T-cell (primary cell): ENCODE measurements at regions not wholly inside any gene's neighbourhood (a gene's known extent, or its start where the extent isn't known, plus 50 kb on each side); places are given as distances from the start of the nearest gene placed in this dataset.

Experiments
- ATAC-seq, 4 experiments: fragments of 200-7000 bp in 3 of 4; fragments of 150-1000 bp in 1 of 4; cut with Tn5 transposase; replicated peaks in 1 of 4; 1 replicate in 3 of 4; 2 replicates in 1 of 4; pipeline ENCODE4 v1.10.0; 2021; ENCODE audit warnings: moderate library complexity in 3 of 4, mild to moderate bottlenecking in 2 of 4, moderate number of reproducible peaks in 1 of 4
- CTCF ChIA-PET, 2 donors: fragments of 300-600 bp; sonication (Branson Sonifier 250); formaldehyde crosslinking; loops; one replicate each; lab custom pipeline; 2022; ENCODE audit warnings: antibody characterized with exemption in 2 of 2; lab: Charles Lee
- POLR2A ChIA-PET, 2 donors: fragments of 300-600 bp; sonication (Branson Sonifier 250); formaldehyde crosslinking; loops; one replicate each; lab custom pipeline; 2022; ENCODE audit warnings: antibody characterized with exemption in 2 of 2; lab: Charles Lee
- DNase-seq, 35 experiments: peaks; one replicate each; pipeline versions ENCODE4 v3.0.0 to v3.0.0-alpha.2; 2013 to 2023
- H3K27ac ChIP-seq: one replicate; pipeline ENCODE4 v1.5.1; 2013; ENCODE audit warnings: low read length
- H3K27me3 ChIP-seq, 2 experiments: replicated peaks in 1 of 2; 1 replicate in 1 of 2; 2 replicates in 1 of 2; pipeline versions ENCODE4 v1.6.1 to v1.7.0; 2013; ENCODE audit warnings: low read length in 1 of 2, mixed read lengths in 1 of 2; ENCODE audit not compliant: control insufficient read depth in 2 of 2, insufficient read depth in 2 of 2; ENCODE audit errors: extremely low read depth in 1 of 2
- H3K36me3 ChIP-seq, 2 donors: 1 replicate in 1 of 2; 2 replicates in 1 of 2; pipeline versions ENCODE4 v1.6.1 to v1.7.0; 2013; ENCODE audit warnings: low read length in 1 of 2; ENCODE audit not compliant: control insufficient read depth in 2 of 2, insufficient read depth in 1 of 2; ENCODE audit errors: extremely low read depth in 1 of 2
- H3K4me1 ChIP-seq, 2 experiments: 1 replicate in 1 of 2; 2 replicates in 1 of 2; pipeline versions ENCODE4 v1.6.1 to v1.7.0; 2013; ENCODE audit warnings: low read length in 2 of 2, mixed read lengths in 1 of 2; ENCODE audit not compliant: insufficient read depth in 2 of 2, control insufficient read depth in 1 of 2; ENCODE audit errors: extremely low read depth in 1 of 2
- H3K4me3 ChIP-seq, 2 donors: 1 replicate in 1 of 2; 2 replicates in 1 of 2; pipeline versions ENCODE4 v1.5.1 to v1.7.0; 2013; ENCODE audit warnings: mild to moderate bottlenecking in 2 of 2, low read length in 1 of 2, moderate library complexity in 1 of 2; ENCODE audit not compliant: control insufficient read depth in 1 of 2; ENCODE audit errors: extremely low read depth in 1 of 2
- H3K9me3 ChIP-seq: 2 replicates; pipeline ENCODE4 v1.7.0; 2013
- H3K27ac Mint-ChIP-seq, 2 donors: one replicate each; pipeline ENCODE4 v1.8.0; 2020 to 2021; ENCODE audit warnings: mild to moderate bottlenecking in 2 of 2, mixed read lengths in 2 of 2
- H3K27me3 Mint-ChIP-seq, 2 donors: one replicate each; pipeline ENCODE4 v1.8.0; 2021 to 2022; ENCODE audit warnings: mixed read lengths in 2 of 2
- H3K36me3 Mint-ChIP-seq: one replicate; pipeline ENCODE4 v1.8.0; 2021; ENCODE audit warnings: mixed read lengths
- H3K4me1 Mint-ChIP-seq, 3 donors: one replicate each; pipeline ENCODE4 v1.8.0; 2020 to 2022; ENCODE audit warnings: mixed read lengths in 3 of 3, mild to moderate bottlenecking in 1 of 3
- H3K4me3 Mint-ChIP-seq, 3 donors: one replicate each; pipeline ENCODE4 v1.8.0; 2020 to 2022; ENCODE audit warnings: mild to moderate bottlenecking in 3 of 3, mixed read lengths in 3 of 3, moderate library complexity in 3 of 3
- H3K9me3 Mint-ChIP-seq, 3 donors: one replicate each; pipeline ENCODE4 v1.8.0; 2020 to 2022; ENCODE audit warnings: mixed read lengths in 3 of 3
- WGBS: methylation state at CpG from one replicate; pipeline ENCODE4 v1.1.5; 2013; ENCODE audit warnings: missing lambda C conversion rate; ENCODE audit not compliant: insufficient coverage; 5-methylcytosine and 5-hydroxymethylcytosine counted together

GRCh38 chr16:55209626-55210025 is 114.4 kb upstream of the IRX6 start:
- H3K27ac ChIP-seq = no peak overlapping the region
- H3K27me3 ChIP-seq = peaks cover 0 to 5% of the 10 kb centered on the region in 2 experiments
- ATAC-seq (no peak), DNase-seq (no peak)
- ChIA-PET POLR2A (no interaction called here), CTCF (no interaction called here)
- Mint-ChIP-seq H3K4me1 (no peaks in the 10 kb centered on the region), H3K9me3 (no peaks in the 10 kb centered on the region), H3K27ac (no peak overlapping the region), H3K4me3 (no peak overlapping the region), H3K36me3 (no peaks in the 10 kb centered on the region), H3K27me3 (peaks cover 0 to 8% of the 10 kb centered on the region in 2 donors)
- no CpG with 5 or more reads among the region's 6 CpGs for WGBS
- no peaks in the 10 kb centered on the region for H3K36me3 ChIP-seq
- no peaks in the 10 kb centered on the region for H3K4me1 ChIP-seq
- H3K9me3 ChIP-seq = no peaks in the 10 kb centered on the region
- no peak overlapping the region for H3K4me3 ChIP-seq

- Mint-ChIP-seq H3K27ac (no peak overlapping the region), H3K4me1 (no peaks in the 10 kb centered on the region), H3K27me3 (peaks cover 0 to 15% of the 10 kb centered on the region in 2 donors), H3K4me3 (no peak overlapping the region), H3K36me3 (no peaks in the 10 kb centered on the region), H3K9me3 (no peaks in the 10 kb centered on the region)
- POLR2A ChIA-PET = no interaction called here
- ATAC-seq (no peak), DNase-seq (no peak)
- H3K9me3 ChIP-seq = no peaks in the 10 kb centered on the region
- CTCF ChIA-PET = no interaction called here
- no peaks in the 10 kb centered on the region for H3K36me3 ChIP-seq
- H3K4me3 ChIP-seq = no peak overlapping the region
- no CpG with 5 or more reads among the region's 2 CpGs for WGBS
- H3K27ac ChIP-seq = no peak overlapping the region
- H3K27me3 ChIP-seq = peaks cover 0 to 2% of the 10 kb centered on the region in 2 experiments
- no peaks in the 10 kb centered on the region for H3K4me1 ChIP-seq
Observed at GRCh38 chr16:55212791-55213190, 111.2 kb upstream of the IRX6 start.

DNA sequence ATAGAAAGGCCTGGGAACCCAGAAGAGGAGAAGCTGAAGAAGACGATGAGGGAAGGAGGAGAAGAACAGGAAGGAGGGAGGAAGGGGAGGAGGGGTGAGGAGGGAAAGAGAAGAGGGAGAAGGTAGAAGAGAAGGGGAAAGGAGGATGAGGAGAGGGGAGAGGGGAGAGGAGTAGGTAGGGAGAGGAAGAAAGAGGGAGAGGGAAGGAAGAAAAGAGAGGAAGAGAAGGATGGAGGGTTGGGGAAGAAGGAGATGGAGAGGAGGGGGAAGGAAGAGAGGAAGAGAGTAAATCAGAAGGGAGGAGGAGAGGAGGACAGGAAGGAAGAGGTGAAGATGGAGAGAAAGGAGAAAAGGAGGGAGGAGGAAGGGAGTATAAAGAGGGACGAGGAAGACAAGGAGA is 109.6 kb upstream of the IRX6 start:
- ChIA-PET POLR2A (no interaction called here), CTCF (no interaction called here)
- ATAC-seq (no peak), DNase-seq (no peak)
- H3K4me1 ChIP-seq = no peaks in the 10 kb centered on the region
- WGBS = 56% methylated on average over 1 of the region's 2 CpGs
- H3K9me3 ChIP-seq = no peaks in the 10 kb centered on the region
- Mint-ChIP-seq H3K27ac (no peak overlapping the region), H3K27me3 (peaks cover 0 to 19% of the 10 kb centered on the region in 2 donors), H3K4me3 (no peak overlapping the region), H3K36me3 (no peaks in the 10 kb centered on the region), H3K9me3 (no peaks in the 10 kb centered on the region), H3K4me1 (no peaks in the 10 kb centered on the region)
- no peaks in the 10 kb centered on the region for H3K27me3 ChIP-seq
- no peak overlapping the region for H3K27ac ChIP-seq
- no peak overlapping the region for H3K4me3 ChIP-seq
- no peaks in the 10 kb centered on the region for H3K36me3 ChIP-seq

- no peak overlapping the region for H3K27ac ChIP-seq
- Mint-ChIP-seq H3K4me3 (no peak overlapping the region), H3K9me3 (no peaks in the 10 kb centered on the region), H3K27me3 (peaks cover 0 to 24% of the 10 kb centered on the region in 2 donors), H3K27ac (no peak overlapping the region), H3K36me3 (no peaks in the 10 kb centered on the region), H3K4me1 (no peaks in the 10 kb centered on the region)
- no peaks in the 10 kb centered on the region for H3K4me1 ChIP-seq
- no peaks in the 10 kb centered on the region for H3K27me3 ChIP-seq
- no peak overlapping the region for H3K4me3 ChIP-seq
- no peaks in the 10 kb centered on the region for H3K9me3 ChIP-seq
- no peak for DNase-seq
- ChIA-PET POLR2A (no interaction called here), CTCF (no interaction called here)
- ATAC-seq = no peak
- H3K36me3 ChIP-seq = no peaks in the 10 kb centered on the region
- WGBS = no CpG with 5 or more reads among the region's 5 CpGs
Observed at GRCh38 chr16:55214974-55215494, 109.0 kb upstream of the IRX6 start.

DNA sequence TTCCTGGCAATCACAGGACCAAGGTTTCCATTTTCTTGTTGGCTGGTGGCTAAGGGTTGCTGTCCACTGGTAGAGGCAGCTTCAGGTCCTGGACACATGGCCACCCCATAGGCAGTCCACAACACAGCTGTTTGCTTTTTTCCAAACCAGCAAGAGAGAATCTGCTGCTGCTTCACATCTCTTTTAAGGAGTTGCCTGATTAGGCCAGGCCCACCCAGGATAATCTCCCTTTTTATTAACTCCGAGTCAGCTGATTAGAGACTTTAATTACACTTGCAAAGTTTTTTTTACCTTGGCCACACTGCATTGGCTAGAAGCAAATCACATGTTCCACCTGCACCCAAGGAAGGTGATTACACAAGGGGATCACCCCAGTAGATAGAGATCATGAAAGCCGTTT is 106.6 kb upstream of the IRX6 start:
- Histone ChIP-seq H3K27me3 (no peaks in the 10 kb centered on the region), H3K27ac (no peak overlapping the region), H3K36me3 (no peaks in the 10 kb centered on the region), H3K9me3 (no peaks in the 10 kb centered on the region), H3K4me1 (no peaks in the 10 kb centered on the region), H3K4me3 (no peak overlapping the region)
- no peaks in the 10 kb centered on the region for H3K9me3 Mint-ChIP-seq
- peaks cover 0 to 27% of the 10 kb centered on the region in 2 donors for H3K27me3 Mint-ChIP-seq
- no peak overlapping the region for H3K4me3 Mint-ChIP-seq
- CTCF ChIA-PET = no interaction called here
- H3K27ac Mint-ChIP-seq = no peak overlapping the region
- H3K36me3 Mint-ChIP-seq = no peaks in the 10 kb centered on the region
- H3K4me1 Mint-ChIP-seq = no peaks in the 10 kb centered on the region
- 60% methylated on average over 1 of the region's 2 CpGs for WGBS
- ATAC-seq (no peak), DNase-seq (no peak)
- POLR2A ChIA-PET = no interaction called here

DNA sequence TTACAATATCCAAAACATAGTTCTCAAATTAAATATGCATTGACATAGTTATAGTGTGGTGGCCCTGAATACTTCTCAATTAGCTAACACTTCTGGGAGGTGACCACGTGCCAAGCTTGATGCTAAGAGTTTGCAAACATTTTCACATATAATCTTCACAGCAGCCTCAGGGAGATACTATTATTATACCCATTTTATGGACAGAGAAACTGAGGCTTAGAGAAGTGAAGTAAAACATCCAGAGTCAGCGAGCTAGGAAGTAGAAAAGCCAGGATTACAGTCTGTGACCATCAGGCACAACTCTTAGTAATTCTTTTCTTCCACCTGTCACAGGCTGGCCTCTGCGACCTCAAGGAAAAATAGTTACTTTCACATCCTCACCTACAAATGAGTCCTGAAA is 102.2 kb upstream of the IRX6 start:
- ChIA-PET POLR2A (no interaction called here), CTCF (no interaction called here)
- Histone ChIP-seq H3K36me3 (no peaks in the 10 kb centered on the region), H3K27me3 (no peaks in the 10 kb centered on the region), H3K27ac (no peak overlapping the region), H3K9me3 (no peaks in the 10 kb centered on the region), H3K4me1 (no peaks in the 10 kb centered on the region), H3K4me3 (no peak overlapping the region)
- Mint-ChIP-seq H3K36me3 (no peaks in the 10 kb centered on the region), H3K27me3 (peaks cover 0 to 16% of the 10 kb centered on the region in 2 donors), H3K9me3 (peaks cover 7 to 13% (median 10%) of the 10 kb centered on the region in 3 donors), H3K4me1 (no peaks in the 10 kb centered on the region), H3K27ac (no peak overlapping the region), H3K4me3 (no peak overlapping the region)
- DNase-seq (no peak), ATAC-seq (no peak)
- no CpG with 5 or more reads among the region's 3 CpGs for WGBS

- H3K4me3 ChIP-seq = no peak overlapping the region
- WGBS = 59% methylated on average over 3 of the region's 7 CpGs
- POLR2A ChIA-PET = no interaction called here
Observed at GRCh38 chr16:55222486-55222885, 101.5 kb upstream of the IRX6 start.

More at GRCh38 chr16:55222486-55222885, 101.5 kb upstream of the IRX6 start:
- H3K27ac ChIP-seq = no peak overlapping the region
- CTCF ChIA-PET = no interaction called here
- H3K36me3 ChIP-seq = no peaks in the 10 kb centered on the region
- no peaks in the 10 kb centered on the region for H3K4me1 Mint-ChIP-seq
- no peaks in the 10 kb centered on the region for H3K36me3 Mint-ChIP-seq
- H3K27me3 Mint-ChIP-seq = peaks cover 0 to 20% of the 10 kb centered on the region in 2 donors
- no peak overlapping the region for H3K27ac Mint-ChIP-seq
- peaks cover 7 to 13% (median 10%) of the 10 kb centered on the region in 3 donors for H3K9me3 Mint-ChIP-seq
- H3K4me1 ChIP-seq = no peaks in the 10 kb centered on the region
- DNase-seq (no peak), ATAC-seq (no peak)
- H3K9me3 ChIP-seq = no peaks in the 10 kb centered on the region
- H3K27me3 ChIP-seq = no peaks in the 10 kb centered on the region
- H3K4me3 Mint-ChIP-seq = no peak overlapping the region
